Hematopoietic multipotent progenitor cell (in vitro differentiated cells): ENCODE measurements at regions not wholly inside any gene's neighbourhood (a gene's known extent, or its start where the extent isn't known, plus 50 kb on each side); places are given as distances from the start of the nearest gene placed in this dataset.
A peak's percentile ranks its signal among the peaks of the same experiment; 100 is the strongest.
"Not testable (repeated sequence)": the region's sequence is repeated elsewhere in the genome, so short reads cannot be mapped to it uniquely, and the experiment has no call there.

Experiments used
- DNase-seq, 3 donors: peaks; one replicate each; pipeline ENCODE4 v3.0.0-alpha.2; 2011 to 2015; ENCODE audit warnings: low read depth in 2 of 3, low spot score in 2 of 3

- DNase-seq: no peak
Measured at GRCh38 chr1:3989465-3989864, 89.4 kb upstream of the C1orf174 start.

GRCh38 chr1:3992103-3992556 is 92.1 kb upstream of the C1orf174 start:
- DNase-seq: no peak

- no peak for DNase-seq
Measured at GRCh38 chr1:3992746-3993145, 92.7 kb upstream of the C1orf174 start.

GRCh38 chr1:3993619-3994375 is 93.7 kb upstream of the C1orf174 start:
- no peak for DNase-seq

- DNase-seq: no peak
Measured at GRCh38 chr1:3995141-3995780, 95.2 kb upstream of the C1orf174 start.

- no peak for DNase-seq
Measured at GRCh38 chr1:3996846-3997705, 97.0 kb upstream of the C1orf174 start.

- DNase-seq: no peak
Measured at GRCh38 chr1:3998086-3998485, 98.0 kb upstream of the C1orf174 start.

GRCh38 chr1:3999514-3999913 is 99.4 kb upstream of the C1orf174 start:
- not testable (repeated sequence) for DNase-seq

GRCh38 chr1:3999941-4000735 is 100.1 kb upstream of the C1orf174 start:
- DNase-seq: no peak

GRCh38 chr1:4000811-4001251 is 100.8 kb upstream of the C1orf174 start:
- no peak for DNase-seq

GRCh38 chr1:4001461-4001860 is 101.4 kb upstream of the C1orf174 start:
- DNase-seq: no peak

- DNase-seq: no peak
Measured at GRCh38 chr1:4002061-4002521, 102.0 kb upstream of the C1orf174 start.

GRCh38 chr1:4002741-4003140 is 102.7 kb upstream of the C1orf174 start:
- DNase-seq: no peak

- no peak for DNase-seq
Measured at GRCh38 chr1:4003846-4004505, 103.9 kb upstream of the C1orf174 start.

- no peak for DNase-seq
Measured at GRCh38 chr1:4004635-4005430, 104.8 kb upstream of the C1orf174 start.

GRCh38 chr1:4005431-4005830 is 105.4 kb upstream of the C1orf174 start:
- no peak for DNase-seq

- DNase-seq: peak in 2 of 3 donors; percentile 27 to 56
Measured at GRCh38 chr1:4006676-4007374, 106.8 kb upstream of the C1orf174 start.

GRCh38 chr1:4010284-4010683 is 110.2 kb upstream of the C1orf174 start:
- DNase-seq: no peak
